GM12872 (cell line): ENCODE measurements at regions not wholly inside any gene's neighbourhood (a gene's known extent, or its start where the extent isn't known, plus 50 kb on each side); places are given as distances from the start of the nearest gene placed in this dataset.

ENCODE experiments used
- TF ChIP-seq, protein P1 (sequence below): IDR thresholded peaks from 3 replicates; pipeline ENCODE4 v1.5.1; 2011; ENCODE audit warnings: low read depth, mild to moderate bottlenecking, low read length, moderate library complexity; ENCODE audit not compliant: insufficient read depth

DNA sequence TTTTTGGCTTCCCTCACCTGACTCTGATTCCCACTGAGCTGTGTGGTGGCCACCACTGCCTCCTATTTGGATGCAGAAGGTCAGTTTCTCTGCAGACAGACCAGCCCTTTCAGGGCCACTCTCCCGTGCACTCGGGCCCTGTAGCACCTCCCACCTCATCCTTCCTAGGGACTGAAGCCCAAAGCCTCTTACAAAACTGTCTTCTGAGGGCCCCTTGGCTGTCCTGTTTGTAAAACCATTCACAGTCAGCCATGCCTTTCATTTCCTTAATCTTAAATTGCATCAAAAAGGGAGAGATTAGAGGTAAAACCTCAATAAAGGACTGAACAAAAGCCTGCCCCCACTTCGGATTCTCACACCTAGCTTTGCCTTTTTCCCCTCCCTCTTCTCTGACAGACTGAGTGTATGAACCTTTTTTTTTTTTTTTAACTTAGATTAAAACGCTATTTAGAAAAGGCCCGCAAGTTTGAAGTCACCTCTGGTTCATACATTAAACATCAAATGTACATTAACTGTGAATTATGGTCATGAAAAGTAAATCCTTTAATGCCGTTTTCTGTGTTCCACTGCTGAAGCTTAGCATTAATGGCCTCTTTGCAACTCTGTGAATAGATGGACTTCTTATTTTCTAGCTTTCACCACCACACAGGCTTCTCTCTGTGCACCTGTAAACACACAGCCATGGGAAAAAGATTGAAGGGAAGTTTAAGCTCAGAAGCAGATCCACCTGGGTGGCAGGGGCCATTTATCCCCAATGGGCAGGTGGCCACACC lies 247.2 kb upstream of the CADM1 start:
- TF ChIP-seq, protein P1, sequence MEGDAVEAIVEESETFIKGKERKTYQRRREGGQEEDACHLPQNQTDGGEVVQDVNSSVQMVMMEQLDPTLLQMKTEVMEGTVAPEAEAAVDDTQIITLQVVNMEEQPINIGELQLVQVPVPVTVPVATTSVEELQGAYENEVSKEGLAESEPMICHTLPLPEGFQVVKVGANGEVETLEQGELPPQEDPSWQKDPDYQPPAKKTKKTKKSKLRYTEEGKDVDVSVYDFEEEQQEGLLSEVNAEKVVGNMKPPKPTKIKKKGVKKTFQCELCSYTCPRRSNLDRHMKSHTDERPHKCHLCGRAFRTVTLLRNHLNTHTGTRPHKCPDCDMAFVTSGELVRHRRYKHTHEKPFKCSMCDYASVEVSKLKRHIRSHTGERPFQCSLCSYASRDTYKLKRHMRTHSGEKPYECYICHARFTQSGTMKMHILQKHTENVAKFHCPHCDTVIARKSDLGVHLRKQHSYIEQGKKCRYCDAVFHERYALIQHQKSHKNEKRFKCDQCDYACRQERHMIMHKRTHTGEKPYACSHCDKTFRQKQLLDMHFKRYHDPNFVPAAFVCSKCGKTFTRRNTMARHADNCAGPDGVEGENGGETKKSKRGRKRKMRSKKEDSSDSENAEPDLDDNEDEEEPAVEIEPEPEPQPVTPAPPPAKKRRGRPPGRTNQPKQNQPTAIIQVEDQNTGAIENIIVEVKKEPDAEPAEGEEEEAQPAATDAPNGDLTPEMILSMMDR: no peak

GRCh38 chr11:115745610-115746512 lies 241.6 kb upstream of the CADM1 start:
- TF ChIP-seq, protein P1: no peak

DNA sequence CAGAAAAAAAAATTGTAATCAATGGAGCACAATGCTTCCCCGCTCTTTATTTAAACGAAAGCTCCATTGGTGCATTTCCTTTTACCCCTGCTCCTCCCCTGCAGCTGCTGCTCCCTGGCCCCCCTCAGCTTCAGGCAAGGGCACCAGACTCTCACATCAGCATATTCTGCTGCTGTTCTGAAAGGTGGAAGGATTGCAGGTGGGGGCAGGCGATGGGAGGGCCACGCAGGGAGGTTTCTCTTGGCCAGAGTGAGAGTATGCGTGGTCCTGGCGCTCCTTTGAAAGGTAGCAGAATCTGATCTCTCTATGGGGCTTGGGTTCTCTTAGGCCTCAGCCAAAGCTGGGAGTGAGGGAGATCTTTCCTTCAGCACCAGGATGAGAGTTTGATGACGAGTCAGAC lies 240.9 kb upstream of the CADM1 start:
- TF ChIP-seq, protein P1: no peak

GRCh38 chr11:115743719-115744118 lies 239.5 kb upstream of the CADM1 start:
- TF ChIP-seq, protein P1: no peak

DNA sequence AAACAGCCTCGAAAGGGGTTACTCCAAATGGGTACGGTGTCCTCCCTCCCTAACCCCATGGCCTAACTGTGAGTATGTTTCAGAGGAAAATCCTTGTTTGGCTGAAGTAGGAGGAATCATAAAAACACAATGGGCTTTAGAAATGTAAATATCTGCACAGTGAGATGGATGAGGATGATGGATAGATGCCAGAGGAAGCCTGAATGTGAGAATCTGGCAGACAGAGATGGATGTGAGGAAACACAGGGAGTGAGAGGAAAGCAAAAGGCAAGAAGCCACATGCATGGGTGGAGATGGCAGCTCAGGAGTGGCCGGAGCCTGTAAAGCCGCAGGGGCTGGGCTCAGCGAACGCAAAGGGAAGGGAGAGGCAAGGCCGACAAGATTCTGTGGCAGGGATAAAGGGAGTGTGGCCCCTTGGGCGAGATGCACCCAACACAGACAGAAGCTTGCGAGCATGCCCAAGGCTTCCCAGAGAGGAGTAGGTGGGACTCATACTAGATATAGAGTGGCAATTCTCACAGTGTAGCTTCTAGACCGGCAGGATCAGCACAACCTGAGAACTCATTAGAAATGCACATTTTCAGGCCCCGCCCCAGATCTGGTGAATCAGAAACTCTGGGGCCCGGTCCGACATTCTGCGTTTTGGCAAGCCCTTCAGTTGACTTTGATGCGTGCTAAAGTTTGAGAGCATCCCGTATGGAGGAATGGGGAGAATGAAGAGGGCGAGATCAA lies 237.3 kb upstream of the CADM1 start:
- TF ChIP-seq, protein P1: no peak

DNA sequence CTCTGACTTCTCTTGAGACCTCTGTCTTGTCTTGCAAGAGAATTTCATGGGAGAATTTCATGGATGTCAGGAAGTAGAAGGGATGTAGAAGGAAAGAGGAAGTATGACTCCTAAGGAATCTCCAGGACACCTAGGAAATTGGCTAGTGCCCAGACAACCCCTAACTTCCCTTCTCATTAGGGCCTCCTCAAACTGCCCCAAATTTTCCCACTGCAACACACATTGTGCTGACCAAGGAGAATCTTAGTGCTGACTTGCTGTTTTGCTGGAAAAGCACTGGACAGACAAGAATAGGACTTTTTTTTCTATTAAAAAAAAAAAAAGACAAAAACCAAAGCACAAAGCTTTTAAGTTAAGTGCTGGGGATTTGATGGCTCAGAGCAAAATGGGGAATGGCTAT lies 236.1 kb upstream of the CADM1 start:
- TF ChIP-seq, protein P1: no peak

DNA sequence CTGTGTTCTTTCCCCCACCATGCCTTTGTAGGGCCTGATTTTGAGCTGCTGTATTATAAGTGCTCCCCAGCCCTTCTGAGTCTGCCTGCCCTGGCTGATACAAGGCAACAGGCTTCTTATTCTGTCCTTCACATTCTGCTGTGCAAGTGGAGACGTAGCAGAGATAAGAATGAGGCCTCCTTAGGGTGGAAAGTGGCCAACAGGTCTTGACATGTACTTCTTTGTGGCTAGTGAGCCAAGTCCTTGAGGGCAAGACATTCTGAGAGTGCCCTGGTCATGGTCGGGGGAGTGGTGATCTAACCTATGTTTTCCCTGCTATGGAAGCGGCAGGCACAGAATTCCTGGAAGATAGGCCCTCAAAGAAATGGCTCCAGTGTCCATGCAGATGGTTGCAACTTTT lies 235.7 kb upstream of the CADM1 start:
- TF ChIP-seq, protein P1: no peak
